Skin epidermis (tissue), 12 donors: ENCODE measurements at regions not wholly inside any gene's neighbourhood (a gene's known extent, or its start where the extent isn't known, plus 50 kb on each side); places are given as distances from the start of the nearest gene placed in this dataset.

Source experiments
- H3K27ac ChIP-seq, 21 experiments: fragments of 200-600 bp; sonication (generic) in 11 of 21; one replicate each; pipeline ENCODE4 v1.5.0; 2020; ENCODE audit warnings: mild to moderate bottlenecking in 3 of 21, inconsistent platforms in 2 of 21, moderate library complexity in 2 of 21
- H3K4me3 ChIP-seq, 7 experiments: fragments of 200-600 bp; sonication (generic) in 2 of 7; one replicate each; pipeline ENCODE4 v1.5.0; 2020; ENCODE audit warnings: inconsistent platforms in 2 of 7, mild to moderate bottlenecking in 2 of 7, moderate library complexity in 1 of 7

GRCh38 chr3:103002425-103003176, 567.8 kb downstream of the ZPLD1 start:
- no peak overlapping the region for H3K27ac ChIP-seq
- no peak overlapping the region for H3K4me3 ChIP-seq

- Histone ChIP-seq H3K27ac (no peak overlapping the region), H3K4me3 (no peak overlapping the region)
Measured at GRCh38 chr3:103006526-103007183, 571.8 kb downstream of the ZPLD1 start.

GRCh38 chr3:103009609-103010008, 574.8 kb downstream of the ZPLD1 start:
- Histone ChIP-seq H3K4me3 (no peak overlapping the region), H3K27ac (no peak overlapping the region)

GRCh38 chr3:103025880-103026279, 591.1 kb downstream of the ZPLD1 start:
- Histone ChIP-seq H3K27ac (no peak overlapping the region), H3K4me3 (no peak overlapping the region)

- Histone ChIP-seq H3K4me3 (no peak overlapping the region), H3K27ac (no peak overlapping the region)
Measured at GRCh38 chr3:103033841-103034240, 599.0 kb downstream of the ZPLD1 start.

GRCh38 chr3:103047640-103048039, 612.8 kb downstream of the ZPLD1 start:
- H3K4me3 ChIP-seq: no peak overlapping the region
- no peak overlapping the region for H3K27ac ChIP-seq

- Histone ChIP-seq H3K27ac (no peak overlapping the region), H3K4me3 (no peak overlapping the region)
Measured at GRCh38 chr3:103048068-103048722, 613.4 kb downstream of the ZPLD1 start.

GRCh38 chr3:103052236-103052830, 617.5 kb downstream of the ZPLD1 start:
- no peak overlapping the region for H3K27ac ChIP-seq
- no peak overlapping the region for H3K4me3 ChIP-seq

GRCh38 chr3:103055021-103055520, 620.3 kb downstream of the ZPLD1 start:
- H3K27ac ChIP-seq: no peak overlapping the region
- no peak overlapping the region for H3K4me3 ChIP-seq

- Histone ChIP-seq H3K27ac (no peak overlapping the region), H3K4me3 (no peak overlapping the region)
Measured at GRCh38 chr3:103056542-103056941, 621.7 kb downstream of the ZPLD1 start.

- Histone ChIP-seq H3K27ac (no peak overlapping the region), H3K4me3 (no peak overlapping the region)
Measured at GRCh38 chr3:103057003-103057402, 622.2 kb downstream of the ZPLD1 start.

- Histone ChIP-seq H3K27ac (no peak overlapping the region), H3K4me3 (no peak overlapping the region)
Measured at GRCh38 chr3:103057487-103057886, 622.7 kb downstream of the ZPLD1 start.

- H3K27ac ChIP-seq: no peak overlapping the region
- H3K4me3 ChIP-seq: no peak overlapping the region
Measured at GRCh38 chr3:103059432-103059831, 624.6 kb downstream of the ZPLD1 start.

- Histone ChIP-seq H3K4me3 (no peak overlapping the region), H3K27ac (no peak overlapping the region)
Measured at GRCh38 chr3:103060242-103060641, 625.4 kb downstream of the ZPLD1 start.

GRCh38 chr3:103067963-103068362, 633.1 kb downstream of the ZPLD1 start:
- Histone ChIP-seq H3K27ac (no peak overlapping the region), H3K4me3 (no peak overlapping the region)

- Histone ChIP-seq H3K4me3 (no peak overlapping the region), H3K27ac (no peak overlapping the region)
Measured at GRCh38 chr3:103075282-103075681, 640.5 kb downstream of the ZPLD1 start.

- no peak overlapping the region for H3K4me3 ChIP-seq
- H3K27ac ChIP-seq: no peak overlapping the region
Measured at GRCh38 chr3:103077910-103078309, 643.1 kb downstream of the ZPLD1 start.

- Histone ChIP-seq H3K4me3 (no peak overlapping the region), H3K27ac (no peak overlapping the region)
Measured at GRCh38 chr3:103082501-103082900, 647.7 kb downstream of the ZPLD1 start.

- no peak overlapping the region for H3K27ac ChIP-seq
- no peak overlapping the region for H3K4me3 ChIP-seq
Measured at GRCh38 chr3:103083848-103084631, 649.2 kb downstream of the ZPLD1 start.

GRCh38 chr3:103085465-103085864, 650.6 kb downstream of the ZPLD1 start:
- H3K27ac ChIP-seq: no peak overlapping the region
- no peak overlapping the region for H3K4me3 ChIP-seq
